ENCODE measurements at regions not wholly inside any gene's neighbourhood (a gene's known extent, or its start where the extent isn't known, plus 50 kb on each side); places are given as distances from the start of the nearest gene placed in this dataset.

DNA sequence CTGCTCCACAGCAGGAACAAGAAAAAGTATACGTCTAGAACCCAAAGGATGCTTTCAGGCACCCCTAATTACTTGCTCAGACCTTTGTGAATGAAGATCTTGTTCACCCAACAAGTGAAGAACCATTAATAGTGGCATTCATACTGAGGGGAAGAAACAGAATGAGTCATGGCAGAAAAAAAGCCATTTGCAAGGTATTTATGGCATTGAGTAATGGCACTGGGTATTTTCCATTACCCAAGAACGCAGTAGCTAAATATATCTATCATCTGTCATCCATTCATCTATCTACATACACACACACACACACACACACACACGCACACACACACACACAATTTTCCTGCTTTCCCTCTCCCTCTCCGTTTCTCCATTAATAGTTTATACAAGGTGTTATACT, 56.4 kb upstream of the XIRP2 start:
- Mint-ChIP-seq H3K27ac (no peak overlapping the region), H3K4me3 (no peak overlapping the region), H3K27me3 (no peaks in the 10 kb centered on the region), H3K4me1 (no peaks in the 10 kb centered on the region), H3K36me3 (no peaks in the 10 kb centered on the region), H3K9me3 (no peaks in the 10 kb centered on the region)
- no peaks in the 10 kb centered on the region for H3K4me1 ChIP-seq (ENCODE audit: insufficient read depth, low read length)
- ChIA-PET CTCF (ENCODE audit: partially characterized antibody) (no interaction called here), POLR2A (ENCODE audit: partially characterized antibody) (no interaction called here)
- H3K36me3 ChIP-seq (ENCODE audit: insufficient read depth, low read length): no peaks in the 10 kb centered on the region
- no peaks in the 10 kb centered on the region for H3K27me3 ChIP-seq (ENCODE audit: insufficient read depth, low read length)
- no peak overlapping the region for H3K27ac ChIP-seq (ENCODE audit: low read depth, low read length)
- H3K4me3 ChIP-seq (ENCODE audit: low read length in 2 of 2): no peak overlapping the region
- DNase-seq: no peak
- intact Hi-C loops (cut with micrococcal nuclease): no loop called here
- no peaks in the 10 kb centered on the region for H3K9me3 ChIP-seq (ENCODE audit: control insufficient read depth in 1 of 2, low read length in 2 of 2)

DNA sequence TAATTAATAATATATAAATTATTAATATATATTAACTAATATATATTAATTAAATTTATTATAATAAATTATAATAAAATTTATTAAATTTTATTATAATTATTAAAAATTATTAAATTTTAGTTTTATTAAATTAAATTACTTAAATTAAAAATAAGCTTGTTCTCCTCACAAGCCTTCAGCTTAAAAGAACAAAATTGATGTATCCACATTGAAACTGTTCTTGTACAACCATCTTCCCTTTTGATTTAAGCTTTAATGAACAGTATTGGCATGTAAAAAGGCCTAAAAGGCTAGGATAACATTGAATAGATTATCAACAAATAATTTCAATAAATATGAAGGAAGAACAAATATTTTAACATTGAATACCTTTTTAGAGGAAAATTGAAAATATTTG, 62.4 kb upstream of the XIRP2 start:
- H3K4me1 Mint-ChIP-seq: no peaks in the 10 kb centered on the region
- intact Hi-C loops (cut with micrococcal nuclease): no loop called here
- no peaks in the 10 kb centered on the region for H3K36me3 ChIP-seq (ENCODE audit: insufficient read depth, low read length)
- H3K9me3 Mint-ChIP-seq: peaks cover 0 to under 1% (median 0%) of the 10 kb centered on the region in 8 donors
- H3K4me3 Mint-ChIP-seq: no peak overlapping the region
- no peaks in the 10 kb centered on the region for H3K9me3 ChIP-seq (ENCODE audit: control insufficient read depth in 1 of 2, low read length in 2 of 2)
- H3K27me3 ChIP-seq (ENCODE audit: insufficient read depth, low read length): no peaks in the 10 kb centered on the region
- H3K4me1 ChIP-seq (ENCODE audit: insufficient read depth, low read length): no peaks in the 10 kb centered on the region
- H3K27ac ChIP-seq (ENCODE audit: low read depth, low read length): no peak overlapping the region
- no peaks in the 10 kb centered on the region for H3K27me3 Mint-ChIP-seq
- CTCF ChIA-PET (ENCODE audit: partially characterized antibody): no interaction called here
- H3K36me3 Mint-ChIP-seq: no peaks in the 10 kb centered on the region
- H3K27ac Mint-ChIP-seq: peak overlapping the region in 1 of 7 donors; percentile 25
- no peak for DNase-seq
- no peak overlapping the region for H3K4me3 ChIP-seq (ENCODE audit: low read length in 2 of 2)
- POLR2A ChIA-PET (ENCODE audit: partially characterized antibody): no interaction called here

DNA sequence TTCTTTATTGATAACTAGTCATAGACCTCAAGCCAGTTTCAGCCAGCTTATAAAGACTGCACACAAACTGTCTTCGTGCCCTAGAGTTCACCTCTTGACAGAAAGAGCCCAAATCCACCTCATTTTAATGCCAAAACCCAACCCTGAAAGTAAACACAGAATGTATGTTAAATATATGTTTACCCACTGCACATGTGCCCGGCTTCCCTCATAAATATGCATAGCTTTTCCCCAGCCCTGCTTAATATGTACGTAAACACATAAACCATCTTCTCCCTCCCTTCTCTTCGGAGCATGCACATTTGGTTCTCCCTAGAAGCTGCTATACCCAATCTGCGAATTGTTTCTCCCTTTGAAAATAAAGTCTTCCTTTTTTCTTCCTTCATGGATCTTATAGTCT, 73.9 kb upstream of the XIRP2 start:
- Histone ChIP-seq H3K4me3 (ENCODE audit: low read length in 2 of 2) (no peak overlapping the region), H3K27me3 (ENCODE audit: insufficient read depth, low read length) (no peaks in the 10 kb centered on the region), H3K27ac (ENCODE audit: low read depth, low read length) (no peak overlapping the region), H3K9me3 (ENCODE audit: control insufficient read depth in 1 of 2, low read length in 2 of 2) (no peaks in the 10 kb centered on the region), H3K36me3 (ENCODE audit: insufficient read depth, low read length) (no peaks in the 10 kb centered on the region), H3K4me1 (ENCODE audit: insufficient read depth, low read length) (no peaks in the 10 kb centered on the region)
- DNase-seq: no peak
- Mint-ChIP-seq H3K9me3 (peaks cover 0 to 11% (median 3%) of the 10 kb centered on the region in 8 donors), H3K4me1 (no peaks in the 10 kb centered on the region), H3K36me3 (no peaks in the 10 kb centered on the region), H3K27ac (no peak overlapping the region), H3K4me3 (no peak overlapping the region), H3K27me3 (no peaks in the 10 kb centered on the region)
- CTCF ChIA-PET (ENCODE audit: partially characterized antibody): no interaction called here
- POLR2A ChIA-PET (ENCODE audit: partially characterized antibody): no interaction called here
- intact Hi-C loops (cut with micrococcal nuclease): no loop called here

DNA sequence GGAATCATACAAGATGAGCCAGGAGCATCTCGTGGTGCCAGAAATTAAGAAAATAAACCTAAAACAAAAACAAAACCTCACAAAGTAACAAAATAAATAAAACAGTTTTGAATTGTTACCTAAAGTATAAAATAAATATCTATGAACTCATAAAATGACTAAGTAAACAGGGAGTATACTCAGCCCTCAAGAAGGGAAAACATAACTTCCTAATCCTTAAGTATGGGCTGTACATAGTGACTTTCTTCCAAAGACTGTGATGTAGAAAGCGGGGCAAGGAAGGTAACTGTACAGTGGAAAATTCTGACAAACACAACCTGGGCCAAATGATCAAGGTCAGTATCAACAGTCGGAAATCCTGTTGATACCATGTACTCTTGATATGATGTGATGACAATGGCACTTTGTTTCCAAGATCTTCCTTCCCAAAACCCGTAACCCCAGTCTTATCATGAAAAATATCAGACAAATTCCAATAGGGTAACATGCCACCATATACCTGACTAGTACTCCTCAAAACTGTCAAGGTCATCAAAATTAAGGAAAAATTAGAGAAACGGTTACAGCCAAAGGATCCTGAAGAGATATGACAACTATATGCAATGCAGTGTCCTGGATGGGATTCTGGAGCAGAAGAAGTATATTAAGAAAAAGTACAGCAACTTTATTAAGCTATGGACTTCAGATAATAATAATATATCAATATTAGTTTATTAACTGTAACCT, 76.0 kb upstream of the XIRP2 start:
- DNase-seq: no peak
- CTCF ChIA-PET (ENCODE audit: partially characterized antibody): no interaction called here
- Histone ChIP-seq H3K4me1 (ENCODE audit: insufficient read depth, low read length) (no peaks in the 10 kb centered on the region), H3K36me3 (ENCODE audit: insufficient read depth, low read length) (no peaks in the 10 kb centered on the region), H3K27ac (ENCODE audit: low read depth, low read length) (no peak overlapping the region), H3K27me3 (ENCODE audit: insufficient read depth, low read length) (no peaks in the 10 kb centered on the region), H3K4me3 (ENCODE audit: low read length in 2 of 2) (no peak overlapping the region), H3K9me3 (ENCODE audit: control insufficient read depth in 1 of 2, low read length in 2 of 2) (no peaks in the 10 kb centered on the region)
- Mint-ChIP-seq H3K9me3 (peaks cover 0 to 18% (median 4%) of the 10 kb centered on the region in 8 donors), H3K27me3 (no peaks in the 10 kb centered on the region), H3K36me3 (no peaks in the 10 kb centered on the region), H3K4me3 (no peak overlapping the region), H3K27ac (no peak overlapping the region), H3K4me1 (no peaks in the 10 kb centered on the region)
- POLR2A ChIA-PET (ENCODE audit: partially characterized antibody): no interaction called here
- intact Hi-C loops (cut with micrococcal nuclease): no loop called here

DNA sequence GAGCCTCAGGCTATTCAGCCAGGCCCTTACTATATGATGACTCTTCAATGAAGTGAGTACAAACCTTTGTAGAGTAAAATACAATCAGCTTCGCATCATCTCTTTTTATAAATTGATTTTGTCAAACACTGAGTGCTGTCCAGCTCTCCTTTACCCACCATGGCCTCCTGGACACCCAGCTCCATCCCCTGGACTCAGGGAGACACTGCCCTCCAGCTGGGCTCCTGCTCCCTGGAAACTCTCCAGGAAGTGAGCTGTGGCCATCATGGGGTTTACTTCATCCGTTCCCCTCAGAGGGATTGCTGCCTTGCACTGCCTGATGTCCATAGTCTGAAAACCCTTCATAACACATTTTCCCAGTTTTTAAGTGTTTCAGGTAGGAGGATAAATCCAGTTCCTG, 82.5 kb upstream of the XIRP2 start:
- Mint-ChIP-seq H3K36me3 (no peaks in the 10 kb centered on the region), H3K27ac (no peak overlapping the region)

DNA sequence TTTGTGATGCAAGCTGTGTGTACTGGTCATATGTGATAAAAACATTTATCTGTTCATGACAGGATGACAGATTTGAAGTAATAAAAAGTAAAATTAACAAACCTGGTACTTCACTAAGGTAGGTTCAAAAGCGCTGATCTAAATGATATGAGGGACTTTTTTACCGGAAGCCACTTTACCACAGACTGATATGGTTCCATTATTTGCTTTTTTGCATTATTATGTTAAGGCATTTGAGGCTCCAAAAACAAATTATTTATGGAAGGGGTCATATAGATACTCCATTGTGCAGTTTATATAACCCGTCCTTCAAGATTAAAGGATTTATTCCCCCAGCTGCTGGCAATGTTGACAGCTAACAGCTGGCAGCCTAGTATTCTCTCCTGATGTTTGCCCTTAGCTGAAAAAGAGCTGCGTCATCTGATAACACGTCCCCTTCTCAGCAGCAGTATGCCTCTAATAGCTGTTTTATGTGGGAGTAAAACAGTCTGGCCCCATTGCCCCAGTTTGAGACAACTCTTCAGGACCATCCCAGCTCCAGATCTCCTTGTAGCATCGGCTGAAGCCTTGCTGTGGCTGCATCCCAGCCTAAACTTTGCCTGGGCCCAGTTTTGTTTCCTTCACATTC, 84.8 kb upstream of the XIRP2 start:
- Histone ChIP-seq H3K36me3 (ENCODE audit: insufficient read depth, low read length) (no peaks in the 10 kb centered on the region), H3K27me3 (ENCODE audit: insufficient read depth, low read length) (no peaks in the 10 kb centered on the region), H3K27ac (ENCODE audit: low read depth, low read length) (no peak overlapping the region), H3K4me1 (ENCODE audit: insufficient read depth, low read length) (peaks cover 21% of the 10 kb centered on the region), H3K4me3 (ENCODE audit: low read length in 2 of 2) (no peak overlapping the region), H3K9me3 (ENCODE audit: control insufficient read depth in 1 of 2, low read length in 2 of 2) (no peaks in the 10 kb centered on the region)
- Mint-ChIP-seq H3K4me1 (peaks cover 8 to 19% (median 12%) of the 10 kb centered on the region in 4 donors), H3K9me3 (peaks cover 0 to 11% (median 5%) of the 10 kb centered on the region in 8 donors), H3K27me3 (no peaks in the 10 kb centered on the region), H3K36me3 (no peaks in the 10 kb centered on the region), H3K27ac (peak overlapping the region in 4 of 7 donors; percentile 4 to 70 (median 36)), H3K4me3 (peak overlapping the region in 4 of 8 donors; percentile 15 to 61 (median 38))
- intact Hi-C loops (cut with micrococcal nuclease): no loop called here
- POLR2A ChIA-PET (ENCODE audit: partially characterized antibody): no interaction called here
- CTCF ChIA-PET (ENCODE audit: partially characterized antibody): no interaction called here
- DNase-seq: peak in 3 of 5 donors; percentile 11 to 25 (median 17)

More for the DNA sequence above, 82.5 kb upstream of the XIRP2 start:
- POLR2A ChIA-PET (ENCODE audit: partially characterized antibody): no interaction called here
- H3K4me1 Mint-ChIP-seq: peaks cover 8 to 19% (median 12%) of the 10 kb centered on the region in 4 donors
- peaks cover 21% of the 10 kb centered on the region for H3K4me1 ChIP-seq (ENCODE audit: insufficient read depth, low read length)
- peaks cover 0 to 13% (median 6%) of the 10 kb centered on the region in 8 donors for H3K9me3 Mint-ChIP-seq
- intact Hi-C loops (cut with micrococcal nuclease): no loop called here
- H3K27me3 ChIP-seq (ENCODE audit: insufficient read depth, low read length): no peaks in the 10 kb centered on the region
- no peak overlapping the region for H3K27ac ChIP-seq (ENCODE audit: low read depth, low read length)
- no peak overlapping the region for H3K4me3 ChIP-seq (ENCODE audit: low read length in 2 of 2)
- no peaks in the 10 kb centered on the region for H3K36me3 ChIP-seq (ENCODE audit: insufficient read depth, low read length)
- no peaks in the 10 kb centered on the region for H3K9me3 ChIP-seq (ENCODE audit: control insufficient read depth in 1 of 2, low read length in 2 of 2)
- DNase-seq: no peak
- CTCF ChIA-PET (ENCODE audit: partially characterized antibody): no interaction called here
- H3K4me3 Mint-ChIP-seq: peak overlapping the region in 1 of 8 donors; percentile 14
- no peaks in the 10 kb centered on the region for H3K27me3 Mint-ChIP-seq

DNA sequence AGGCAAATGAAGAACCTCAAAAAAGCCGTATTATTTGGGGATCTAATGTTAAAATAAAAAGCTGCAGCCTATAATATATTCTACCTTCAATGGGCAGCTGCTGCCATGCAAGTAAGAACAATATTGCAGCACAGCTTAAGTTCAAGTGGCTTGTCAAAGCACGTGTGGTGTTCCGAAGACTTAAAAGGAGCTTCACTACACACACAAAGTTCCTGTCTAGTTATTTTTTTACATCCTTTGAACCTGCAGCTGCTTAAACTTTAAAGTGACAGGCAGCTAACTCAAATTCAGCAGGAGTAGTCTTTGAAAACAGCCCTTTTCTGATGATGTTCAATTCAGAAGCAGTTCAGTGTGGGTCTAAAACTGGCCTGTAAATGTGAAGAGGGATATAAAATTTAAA, 85.8 kb upstream of the XIRP2 start:
- ChIA-PET CTCF (ENCODE audit: partially characterized antibody) (no interaction called here), POLR2A (ENCODE audit: partially characterized antibody) (no interaction called here)
- no peaks in the 10 kb centered on the region for H3K36me3 ChIP-seq (ENCODE audit: insufficient read depth, low read length)
- Mint-ChIP-seq H3K27me3 (no peaks in the 10 kb centered on the region), H3K36me3 (no peaks in the 10 kb centered on the region), H3K4me3 (peak overlapping the region in 6 of 8 donors; percentile 6 to 59 (median 30)), H3K4me1 (peaks cover 8 to 19% (median 12%) of the 10 kb centered on the region in 4 donors), H3K9me3 (peaks cover 0 to 9% (median 2%) of the 10 kb centered on the region in 8 donors), H3K27ac (peak overlapping the region in 2 of 7 donors; percentile 53 to 62)
- peaks cover 21% of the 10 kb centered on the region for H3K4me1 ChIP-seq (ENCODE audit: insufficient read depth, low read length)
- H3K27me3 ChIP-seq (ENCODE audit: insufficient read depth, low read length): no peaks in the 10 kb centered on the region
- H3K9me3 ChIP-seq (ENCODE audit: control insufficient read depth in 1 of 2, low read length in 2 of 2): no peaks in the 10 kb centered on the region
- no peak overlapping the region for H3K27ac ChIP-seq (ENCODE audit: low read depth, low read length)
- DNase-seq: peak in 4 of 5 donors; percentile 16 to 29 (median 22)
- no peak overlapping the region for H3K4me3 ChIP-seq (ENCODE audit: low read length in 2 of 2)
- intact Hi-C loops (cut with micrococcal nuclease): no loop called here
